IPS-18c (cell line): ENCODE measurements at regions not wholly inside any gene's neighbourhood (a gene's known extent, or its start where the extent isn't known, plus 50 kb on each side); places are given as distances from the start of the nearest gene placed in this dataset.

Experiments
- H3K4me3 ChIP-seq: 2 replicates; pipeline ENCODE4 v1.7.0; 2013; ENCODE audit warnings: low read depth, mild to moderate bottlenecking, low read length, moderate library complexity; ENCODE audit not compliant: insufficient read depth
- H3K9me3 ChIP-seq: one replicate; pipeline ENCODE4 v1.6.1; 2013; ENCODE audit warnings: mild to moderate bottlenecking, low read length, moderate library complexity; ENCODE audit not compliant: control insufficient read depth, insufficient read depth

DNA sequence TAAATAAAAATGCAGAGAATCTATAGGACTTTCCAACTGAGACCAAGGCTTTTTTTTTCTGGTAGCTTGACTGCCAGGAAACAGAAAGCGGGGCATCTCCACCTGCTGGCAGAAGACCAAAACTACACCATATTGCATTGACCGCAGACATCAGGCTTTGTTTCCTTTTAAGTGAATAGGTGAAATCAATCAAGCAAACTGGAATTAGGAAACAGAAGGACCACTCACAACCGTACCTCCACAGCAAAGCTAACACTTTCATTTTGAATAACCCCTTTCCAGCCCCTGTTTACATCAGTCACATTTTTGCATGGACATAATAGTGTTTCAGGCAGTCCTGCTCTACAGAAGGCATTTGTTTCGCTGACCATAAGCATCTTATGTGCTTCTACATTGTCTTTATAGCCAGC is 218.2 kb downstream of the IDS start:
- Histone ChIP-seq H3K4me3 (no peak overlapping the region), H3K9me3 (no peaks in the 10 kb centered on the region)

DNA sequence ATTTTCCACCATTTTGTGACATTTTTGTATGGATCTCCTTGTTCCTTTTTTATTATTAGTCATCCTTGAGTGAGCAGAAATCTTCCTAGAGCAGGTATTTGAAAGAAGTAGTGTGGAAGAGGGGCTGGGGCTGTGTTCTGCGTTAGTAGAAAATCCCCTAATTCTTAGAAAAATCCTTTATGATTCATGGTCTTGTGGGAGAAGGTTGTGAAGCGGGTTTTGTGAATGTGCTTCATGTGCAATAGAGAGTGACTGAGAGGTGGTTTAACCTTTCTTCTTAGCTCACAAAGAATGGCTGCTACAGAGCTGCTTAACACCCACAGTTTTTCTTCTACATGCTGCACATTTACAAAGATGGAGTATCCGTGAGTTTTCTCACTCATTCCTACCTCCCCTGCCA is 220.5 kb downstream of the IDS start:
- no peaks in the 10 kb centered on the region for H3K9me3 ChIP-seq
- no peak overlapping the region for H3K4me3 ChIP-seq

DNA sequence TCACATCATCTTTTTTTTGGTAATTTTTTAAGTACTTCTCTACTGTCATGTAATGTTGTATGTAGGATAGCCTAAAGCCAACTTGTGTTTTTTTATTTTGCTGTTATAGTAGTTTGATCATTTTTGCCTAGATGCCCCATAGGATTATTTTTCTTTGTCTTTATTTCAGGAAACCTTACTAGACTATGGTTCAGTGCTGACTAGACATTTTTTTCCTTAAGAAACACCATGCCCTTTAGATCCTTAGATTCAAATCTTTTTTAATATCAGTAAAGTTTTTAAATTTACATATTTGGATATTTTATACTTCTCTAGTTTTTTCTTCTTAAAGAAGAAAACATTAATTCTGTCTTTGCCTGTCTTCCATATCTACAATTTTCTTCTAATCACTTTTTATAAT is 221.3 kb downstream of the IDS start:
- Histone ChIP-seq H3K4me3 (no peak overlapping the region), H3K9me3 (no peaks in the 10 kb centered on the region)

DNA sequence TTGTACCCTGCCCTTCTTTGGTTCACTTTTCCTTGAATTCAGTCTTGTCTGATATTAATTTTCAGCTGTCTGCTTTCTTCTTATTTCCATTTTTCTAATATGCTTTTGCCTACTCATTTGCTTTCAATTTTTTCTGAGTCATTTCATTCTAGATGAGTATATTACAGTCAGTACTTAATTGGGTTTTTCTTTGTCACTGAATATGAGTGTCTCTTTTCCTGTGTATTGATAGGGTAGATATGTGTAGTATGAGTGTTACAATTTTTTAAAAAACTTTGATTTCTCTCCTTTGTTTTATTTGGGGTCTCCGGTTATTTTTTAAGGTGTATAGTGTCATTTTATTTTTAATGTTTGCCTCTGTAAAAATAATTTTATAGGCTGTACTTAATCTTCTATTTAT is 222.2 kb downstream of the IDS start:
- Histone ChIP-seq H3K9me3 (no peaks in the 10 kb centered on the region), H3K4me3 (no peak overlapping the region)

DNA sequence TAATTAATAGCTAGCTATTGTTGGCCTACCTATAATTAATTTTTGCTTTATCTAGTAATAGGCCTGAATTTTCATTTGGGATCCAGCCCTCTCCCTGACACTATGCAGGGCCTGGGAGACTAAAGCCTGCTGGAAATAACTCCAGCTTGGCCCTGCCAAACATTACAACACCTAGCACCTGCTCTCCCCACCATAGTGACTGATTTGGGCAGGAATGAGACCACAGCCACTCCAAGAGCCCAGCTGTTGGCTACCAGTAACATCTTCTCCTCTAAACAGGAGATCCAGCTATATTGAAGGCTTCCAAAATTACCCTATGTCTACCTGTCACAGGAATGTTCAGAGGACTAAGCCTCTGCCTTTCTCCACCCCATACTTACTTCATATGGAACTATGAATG is 225.1 kb downstream of the IDS start:
- peaks cover 2% of the 10 kb centered on the region for H3K9me3 ChIP-seq
- no peak overlapping the region for H3K4me3 ChIP-seq

DNA sequence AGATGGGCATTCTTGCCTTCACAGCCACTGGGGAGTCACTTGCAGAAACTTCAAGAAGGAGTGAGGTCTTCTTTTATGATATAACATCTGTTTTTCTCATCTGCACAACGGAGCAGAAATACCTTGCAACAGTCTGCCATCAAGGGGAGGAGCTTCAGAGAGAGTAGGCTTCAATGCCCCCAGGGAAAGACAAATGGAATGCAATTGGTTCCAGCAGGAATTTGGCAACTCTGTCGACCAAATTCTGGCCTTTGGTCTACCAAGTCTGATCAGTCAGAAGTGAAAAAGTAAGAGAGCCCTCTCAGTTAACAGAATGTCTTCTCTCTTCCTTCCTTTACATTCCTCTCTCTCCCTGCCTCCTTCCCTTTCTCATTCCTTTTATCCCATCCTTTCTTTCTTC is 229.3 kb downstream of the IDS start:
- no peak overlapping the region for H3K4me3 ChIP-seq
- peaks cover 5% of the 10 kb centered on the region for H3K9me3 ChIP-seq

DNA sequence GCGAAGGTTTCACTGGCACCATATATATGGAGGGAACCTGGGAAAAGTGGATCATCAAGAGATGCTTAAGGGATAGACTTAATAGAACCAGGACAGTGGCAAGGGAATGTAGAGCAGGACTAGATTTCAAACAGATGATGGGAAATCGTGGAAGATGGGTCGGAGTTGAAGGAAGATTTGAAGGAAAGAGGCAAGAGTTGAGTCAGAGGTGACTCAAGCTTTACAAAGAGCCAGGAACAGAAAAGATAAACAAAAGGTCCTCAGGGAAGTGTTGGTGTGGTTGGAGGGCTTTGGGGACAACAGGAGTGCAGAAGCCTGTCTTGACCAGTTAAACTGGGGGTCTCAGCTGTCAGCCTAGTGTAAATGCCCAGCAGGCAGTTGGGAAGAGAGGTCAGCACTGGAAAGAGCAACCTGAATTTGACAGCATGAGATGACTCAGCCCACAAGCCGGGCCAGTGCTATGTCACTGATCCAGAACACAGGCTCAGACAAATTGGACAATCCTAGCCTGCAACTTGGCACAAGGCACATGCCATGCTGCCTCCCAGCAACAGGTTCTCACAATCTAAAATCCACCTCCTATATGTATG is 230.5 kb downstream of the IDS start:
- no peak overlapping the region; the same call in 1 of the 2 replicates for H3K4me3 ChIP-seq
- peaks cover 10% of the 10 kb centered on the region for H3K9me3 ChIP-seq

DNA sequence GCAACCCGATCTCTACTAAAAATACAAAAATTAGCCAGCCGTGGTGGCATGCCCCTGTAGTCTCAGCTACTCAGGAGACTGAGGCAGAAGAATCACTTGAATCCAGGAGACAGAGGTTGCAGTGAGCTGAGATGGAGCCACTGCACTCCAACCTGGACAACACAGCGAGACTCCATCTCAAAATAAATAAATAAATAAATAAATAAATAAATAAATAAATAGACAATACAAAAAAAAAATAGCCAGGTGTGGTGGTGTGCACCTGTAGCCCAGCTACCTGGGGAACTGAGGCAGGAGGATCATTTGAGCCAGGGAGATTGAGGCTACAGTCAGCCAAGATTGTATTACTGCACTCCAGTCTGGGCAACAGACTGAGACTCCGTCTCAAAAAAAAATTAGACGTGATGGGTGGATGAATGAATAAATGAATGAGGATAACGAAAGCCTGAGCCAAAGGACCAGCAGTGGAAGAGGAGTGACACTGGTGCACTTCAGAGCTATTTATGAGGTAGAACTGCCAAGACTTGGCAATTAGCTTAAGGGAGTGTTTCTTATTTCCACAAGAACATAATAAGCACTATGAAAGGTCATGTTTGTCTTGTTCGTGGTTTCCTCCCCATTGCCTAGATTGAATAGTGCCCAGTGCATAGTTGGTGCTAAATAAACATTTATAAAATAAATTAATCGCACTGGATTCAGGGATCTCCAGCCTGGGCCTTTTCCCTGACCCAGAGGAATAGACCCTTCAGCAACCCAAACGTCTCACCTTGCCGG is 232.2 kb downstream of the IDS start:
- peaks cover 12% of the 10 kb centered on the region for H3K9me3 ChIP-seq
- H3K4me3 ChIP-seq: no peak overlapping the region

DNA sequence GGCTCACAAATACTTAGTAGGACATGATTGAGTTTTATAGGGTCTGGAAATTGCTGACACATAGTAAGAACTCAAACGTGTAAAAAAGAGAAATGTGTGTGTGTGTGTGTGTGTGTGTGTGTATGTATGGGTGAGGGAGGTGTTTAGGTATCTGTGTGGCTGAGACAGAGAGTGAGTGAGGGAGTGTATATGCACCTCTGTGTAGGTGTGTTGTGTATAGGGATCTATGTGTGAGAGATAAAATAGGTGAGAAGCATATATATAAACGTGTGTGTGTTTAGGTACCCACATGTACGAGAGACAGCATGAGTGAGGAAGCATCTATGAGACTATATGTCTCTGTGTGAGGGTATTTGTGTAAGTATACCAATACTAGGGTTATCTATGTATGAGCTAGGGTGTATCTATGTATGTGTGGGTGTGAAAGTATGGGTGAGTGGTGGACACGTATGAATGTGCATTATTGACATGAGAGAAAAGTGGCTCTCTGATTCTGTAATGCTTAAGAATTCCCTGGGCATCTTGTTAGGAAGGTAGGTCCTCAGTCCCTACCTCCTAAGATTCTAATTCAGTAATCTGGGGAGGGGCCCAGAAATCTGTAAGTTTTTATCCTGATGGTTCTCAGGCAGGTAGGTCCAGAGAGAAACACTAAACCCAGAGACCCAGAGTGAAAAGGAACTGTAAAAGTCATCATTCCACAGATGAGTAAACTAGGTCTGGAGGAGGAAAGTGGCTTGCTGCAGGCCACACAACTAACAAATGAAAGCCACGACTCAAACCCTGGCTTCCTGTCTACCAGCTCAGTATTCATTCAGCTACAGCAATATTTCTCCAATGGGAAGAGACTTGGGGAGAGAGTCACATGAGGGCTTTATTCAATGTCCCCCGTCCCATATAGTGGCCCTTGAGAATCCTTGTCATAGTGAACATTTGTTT is 237.0 kb downstream of the IDS start:
- Histone ChIP-seq H3K9me3 (peaks cover 12% of the 10 kb centered on the region), H3K4me3 (no peak overlapping the region)

DNA sequence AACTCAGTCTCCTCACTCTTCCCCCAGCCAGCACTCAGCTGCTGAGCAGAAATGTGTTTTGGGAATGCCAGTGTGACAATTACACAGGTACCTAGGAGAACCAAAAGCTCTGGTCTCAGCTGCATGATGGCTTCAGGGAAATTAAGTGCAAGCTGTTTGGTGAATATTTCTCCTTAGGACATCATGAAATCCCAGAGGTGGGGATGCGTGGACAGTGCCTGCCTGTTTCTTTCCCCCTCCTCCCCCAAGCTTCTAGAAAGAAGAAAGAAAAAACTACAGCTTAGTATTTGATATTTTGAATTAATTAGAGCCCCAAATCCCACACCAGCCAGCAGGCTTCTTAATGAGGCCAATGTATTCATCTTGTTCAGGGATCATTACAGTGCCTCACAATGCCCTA is 243.0 kb downstream of the IDS start:
- no peak overlapping the region for H3K4me3 ChIP-seq
- peaks cover under 1% of the 10 kb centered on the region for H3K9me3 ChIP-seq

DNA sequence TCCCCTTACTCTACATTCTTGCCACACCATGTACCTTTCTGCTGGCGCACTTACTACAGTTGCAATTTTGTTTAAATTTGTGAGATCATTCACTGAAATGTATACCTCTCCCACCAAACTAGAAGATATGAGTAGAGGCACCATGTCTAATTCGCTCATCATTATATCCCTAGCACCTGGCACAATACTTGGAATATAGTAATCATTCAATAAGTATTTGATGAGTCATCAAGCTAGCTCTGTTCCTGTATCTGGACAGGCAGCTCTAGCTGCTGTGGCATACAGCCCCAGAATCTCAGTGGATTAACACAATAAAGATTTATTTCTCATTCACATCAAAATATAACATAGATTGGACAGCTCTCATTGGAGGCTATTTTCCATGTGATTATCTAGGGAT is 245.9 kb downstream of the IDS start:
- no peak overlapping the region for H3K4me3 ChIP-seq
- H3K9me3 ChIP-seq: peaks cover 7% of the 10 kb centered on the region

DNA sequence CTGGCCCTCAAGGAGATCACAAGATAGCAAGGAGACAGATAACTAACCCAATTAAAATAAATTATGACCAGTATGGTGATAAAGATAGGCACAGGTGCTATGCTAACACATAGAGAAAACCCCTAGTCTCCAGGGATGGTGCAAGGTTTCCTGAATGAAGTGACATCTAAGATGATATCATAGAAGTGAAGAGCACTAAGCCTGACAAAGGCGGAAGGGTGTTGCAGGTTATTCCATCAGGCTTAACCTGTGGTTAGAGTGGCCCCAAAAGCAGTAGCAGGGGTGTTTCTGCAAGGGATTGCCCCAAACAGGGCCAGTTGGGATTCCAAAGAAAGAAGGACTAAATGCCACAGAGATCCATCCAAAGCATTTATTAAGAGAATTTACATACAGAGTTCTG is 249.2 kb downstream of the IDS start:
- peaks cover 7% of the 10 kb centered on the region for H3K9me3 ChIP-seq
- H3K4me3 ChIP-seq: no peak overlapping the region

DNA sequence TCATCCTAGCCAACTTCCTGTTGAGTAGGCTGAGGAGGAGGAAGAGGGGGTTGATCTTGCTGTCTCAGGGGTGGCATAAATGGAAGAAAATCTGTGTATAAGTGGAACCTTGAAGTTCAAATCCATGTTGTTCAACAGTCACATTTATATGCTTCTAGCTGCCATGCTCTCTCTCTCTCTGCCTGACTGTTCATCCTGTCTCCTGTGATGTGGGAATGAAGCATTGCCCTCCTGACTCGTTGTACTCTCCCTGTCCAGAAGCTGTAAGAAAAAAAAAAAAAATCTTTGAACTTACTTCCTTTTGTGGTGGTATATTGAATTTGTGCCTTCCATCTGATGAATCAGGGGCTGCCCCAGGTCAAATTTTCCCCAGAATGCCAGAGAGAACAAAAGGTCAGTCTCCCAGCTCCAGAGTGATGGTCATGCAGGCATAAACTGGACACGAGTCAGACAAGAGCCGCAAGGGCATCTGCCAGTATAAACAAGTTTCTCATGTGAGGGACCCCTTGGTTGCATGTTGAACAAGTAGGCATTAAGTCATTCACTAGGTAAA is 257.0 kb downstream of the IDS start:
- peaks cover 4% of the 10 kb centered on the region for H3K9me3 ChIP-seq
- H3K4me3 ChIP-seq: no peak overlapping the region

DNA sequence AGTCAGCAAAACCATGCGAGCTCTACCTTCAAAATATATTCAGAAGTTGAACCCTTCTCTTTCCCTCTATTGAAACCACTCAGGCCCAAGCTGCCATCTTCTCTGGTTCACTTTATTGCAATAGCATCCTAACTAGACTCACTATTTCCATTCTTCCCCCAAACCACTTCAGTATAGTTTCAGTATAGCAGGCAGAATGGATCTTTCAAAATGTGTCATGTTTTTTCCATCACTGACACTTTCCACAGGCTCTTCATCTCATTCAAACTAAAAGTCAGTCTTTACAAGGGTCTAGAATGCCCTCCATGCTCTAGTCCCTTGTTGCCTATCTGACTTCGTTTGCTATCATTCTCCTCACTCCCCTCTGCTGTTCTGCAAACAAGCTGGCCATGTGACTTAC is 274.4 kb downstream of the IDS start:
- Histone ChIP-seq H3K4me3 (no peak overlapping the region), H3K9me3 (peaks cover 5% of the 10 kb centered on the region)

DNA sequence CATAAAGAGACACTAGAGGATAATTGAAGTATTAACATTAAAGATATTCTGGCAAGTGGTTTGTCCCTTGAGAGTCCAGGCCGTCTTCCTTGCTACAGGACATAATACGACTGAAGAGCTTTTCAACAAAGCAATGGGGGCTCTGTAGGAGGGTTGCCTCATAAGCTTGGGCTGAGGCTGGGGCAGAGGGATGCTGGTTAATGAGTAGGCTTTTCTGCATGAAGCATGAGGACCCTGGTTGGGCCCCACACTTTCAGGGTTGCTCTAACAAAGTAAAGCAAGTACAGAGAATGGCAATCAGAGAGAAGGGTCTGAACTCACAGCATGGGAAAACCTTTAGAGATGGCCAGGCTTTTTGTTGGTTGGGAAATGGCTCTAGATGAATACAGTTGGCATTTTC is 281.3 kb downstream of the IDS start:
- Histone ChIP-seq H3K9me3 (no peaks in the 10 kb centered on the region), H3K4me3 (no peak overlapping the region)

DNA sequence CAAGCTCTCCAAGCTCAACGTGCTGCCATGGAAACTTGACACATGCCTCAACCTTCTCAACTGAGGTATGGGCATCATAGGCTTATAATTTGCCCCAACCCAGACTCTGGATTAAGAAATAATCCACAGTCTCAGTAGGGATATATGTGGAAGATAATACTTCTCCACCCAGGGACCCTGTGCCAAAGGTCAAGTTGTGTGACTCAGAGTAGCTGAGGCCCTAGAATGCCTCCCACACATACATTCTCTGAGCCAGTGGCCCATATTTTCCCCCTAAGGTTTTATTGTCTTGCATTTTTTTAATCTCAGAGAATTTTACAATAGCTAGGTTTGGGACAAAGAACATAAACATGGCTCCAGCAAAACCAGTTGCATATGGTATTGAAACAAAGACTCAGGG is 283.1 kb downstream of the IDS start:
- no peaks in the 10 kb centered on the region for H3K9me3 ChIP-seq
- H3K4me3 ChIP-seq: no peak overlapping the region

DNA sequence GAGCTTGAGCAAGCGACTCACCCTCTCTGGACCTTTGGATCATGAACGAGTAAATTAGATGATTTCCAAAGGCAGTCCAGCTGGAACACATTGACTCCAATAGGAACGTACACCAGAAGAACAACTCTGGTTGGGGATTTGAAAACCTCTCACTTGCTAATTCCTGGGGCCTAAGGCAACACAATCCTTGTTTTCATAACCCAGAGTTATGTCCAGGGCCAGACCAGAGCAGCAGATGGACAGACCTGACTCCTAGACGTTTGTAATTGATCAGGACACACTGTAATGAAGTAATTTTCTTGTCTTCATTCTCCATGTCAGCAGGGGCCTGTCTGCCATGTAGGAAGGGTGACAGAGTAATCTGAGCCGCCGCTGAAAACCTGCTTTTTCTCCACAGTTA is 283.9 kb downstream of the IDS start:
- Histone ChIP-seq H3K9me3 (no peaks in the 10 kb centered on the region), H3K4me3 (no peak overlapping the region)

DNA sequence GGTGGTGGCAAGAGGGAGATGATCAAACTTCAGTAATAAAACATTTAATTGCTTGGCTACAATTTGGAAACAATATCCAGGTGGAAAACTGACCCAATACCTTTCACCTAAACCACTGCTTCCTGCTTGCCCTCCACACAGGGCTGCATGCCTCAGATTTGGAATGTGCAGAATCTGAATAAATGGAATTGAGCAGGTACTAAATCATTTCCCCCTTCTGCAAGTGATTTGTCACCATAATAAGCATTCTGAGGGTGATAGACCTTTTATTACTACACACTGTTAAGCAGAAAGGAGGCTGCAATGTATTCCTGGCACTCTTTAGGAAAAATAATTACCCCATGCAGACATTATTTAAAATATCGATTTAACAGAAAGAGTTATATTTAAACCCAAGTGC is 291.8 kb downstream of the IDS start:
- peaks cover 2% of the 10 kb centered on the region for H3K9me3 ChIP-seq

More for the DNA sequence above, 291.8 kb downstream of the IDS start:
- no peak overlapping the region for H3K4me3 ChIP-seq
